HG03432 (cell line): ENCODE measurements at regions not wholly inside any gene's neighbourhood (a gene's known extent, or its start where the extent isn't known, plus 50 kb on each side); places are given as distances from the start of the nearest gene placed in this dataset.

Experiments used
- ATAC-seq: cut with Tn5 transposase; IDR thresholded peaks from one replicate; pipeline ENCODE4 v1.9.1; 2021; ENCODE audit warnings: mild to moderate bottlenecking, moderate library complexity; ENCODE audit not compliant: unreplicated experiment

DNA sequence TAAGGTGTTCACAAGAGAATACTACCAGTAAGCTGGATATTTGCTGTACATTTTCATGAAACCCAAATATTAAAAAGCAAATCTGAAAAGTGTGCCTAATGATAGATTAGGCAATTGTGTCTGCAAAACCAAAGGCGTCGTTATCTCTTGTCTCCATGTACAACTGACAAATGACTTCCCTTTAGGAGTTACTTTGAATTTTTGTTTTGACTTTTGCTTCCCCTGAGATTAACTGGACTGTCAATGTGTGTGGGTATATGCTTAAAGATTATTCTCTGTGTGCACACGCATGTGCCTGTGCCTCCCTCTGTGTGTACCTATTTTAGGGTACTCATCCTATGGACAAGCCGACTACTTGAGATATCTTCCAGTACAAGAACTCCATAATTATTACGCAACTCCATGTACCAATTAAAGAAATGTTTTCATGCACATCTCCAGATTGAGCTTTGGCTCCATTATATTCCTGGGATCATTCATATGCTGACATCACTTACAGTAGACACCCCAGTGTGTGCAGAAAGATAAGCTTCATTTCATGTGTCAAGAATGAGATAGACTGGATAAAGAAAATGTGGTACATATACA is 431.2 kb upstream of the ADAMTS9 start:
- no peak for ATAC-seq

DNA sequence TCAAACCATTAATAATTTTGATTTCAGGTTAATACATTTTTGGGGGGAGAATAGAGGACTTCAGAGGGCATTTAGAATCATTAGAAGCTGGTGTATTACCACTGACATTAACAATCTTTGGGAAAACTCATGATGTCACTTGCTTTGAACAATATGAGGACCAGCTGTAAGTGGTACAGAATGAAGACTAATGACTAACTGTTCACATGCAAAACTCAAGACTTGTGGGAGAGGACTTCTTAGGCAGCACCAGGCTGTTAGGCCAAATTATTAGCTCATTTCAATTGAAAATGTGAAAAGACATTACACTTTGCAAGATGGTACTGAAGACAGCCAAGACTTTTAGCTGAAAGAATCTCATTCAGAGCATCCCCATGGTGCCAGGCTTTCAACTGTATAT is 426.2 kb upstream of the ADAMTS9 start:
- no peak for ATAC-seq

DNA sequence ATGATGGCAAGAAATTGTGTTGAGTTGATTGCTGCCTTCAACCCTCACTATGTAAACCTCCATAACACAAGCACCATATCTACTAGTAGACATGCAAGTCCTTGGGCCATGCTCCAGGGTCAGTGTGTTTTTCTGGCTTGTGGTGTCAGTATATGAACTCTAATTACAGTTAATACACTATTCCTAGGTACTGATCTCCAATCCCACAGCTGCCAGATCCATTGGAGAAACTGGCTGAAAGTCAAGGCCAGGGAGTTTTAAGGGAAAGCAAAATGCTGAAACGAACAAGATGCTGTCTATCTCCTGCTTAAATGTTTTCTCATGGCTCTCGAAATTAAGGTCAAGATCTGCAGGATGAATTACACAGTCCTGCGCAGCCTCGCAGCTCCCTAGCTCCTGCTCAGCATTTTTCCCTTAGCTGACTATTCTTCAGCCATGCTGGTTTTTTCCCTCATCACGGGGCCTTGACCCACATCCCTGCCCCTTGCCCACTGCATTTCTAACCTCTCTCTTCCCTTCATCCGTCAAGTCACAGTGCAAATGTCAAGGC is 425.0 kb upstream of the ADAMTS9 start:
- no peak for ATAC-seq

DNA sequence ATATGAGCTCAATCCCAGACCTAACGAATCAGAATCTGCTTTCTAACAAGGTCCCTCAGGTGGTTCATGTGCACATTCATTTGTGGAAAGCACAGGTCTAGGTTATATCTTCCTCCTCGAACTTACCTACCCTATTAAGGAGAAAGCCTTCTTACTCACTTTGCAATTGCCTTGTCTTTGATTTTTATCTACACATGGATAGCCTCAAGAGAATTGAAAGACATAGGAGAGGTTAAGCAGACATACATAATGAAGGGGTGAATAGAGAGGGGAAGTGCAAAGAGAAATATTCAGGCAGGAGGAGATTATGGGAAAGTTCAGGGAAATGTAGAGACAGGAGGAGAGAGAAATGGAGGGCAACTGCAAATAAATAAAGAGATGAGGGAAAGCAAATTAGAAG is 422.9 kb upstream of the ADAMTS9 start:
- no peak for ATAC-seq

DNA sequence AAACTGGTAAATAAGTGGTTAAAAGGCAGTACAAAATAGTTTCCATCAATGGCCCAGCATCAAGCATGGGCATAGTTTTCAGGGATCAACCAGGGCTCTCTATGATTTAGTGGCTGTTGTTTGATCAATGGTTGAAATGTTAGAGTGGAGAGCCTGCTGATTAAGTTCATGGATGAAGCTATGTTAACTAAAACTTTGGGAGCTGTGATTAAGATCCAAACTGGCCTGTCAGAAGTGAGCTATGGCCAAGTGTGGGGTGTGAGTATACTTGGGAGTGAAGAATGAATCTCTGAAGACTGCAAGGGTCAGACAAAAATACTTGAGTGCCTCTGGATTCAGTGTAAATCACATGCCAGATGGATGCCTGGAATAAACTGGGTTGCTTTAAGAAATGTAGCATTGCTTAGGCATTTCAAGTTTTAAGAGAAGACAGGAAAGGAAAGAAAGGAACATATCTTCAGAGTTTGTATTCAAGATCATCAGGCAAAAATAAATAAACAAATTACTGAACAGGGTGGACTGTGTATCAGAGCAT is 422.2 kb upstream of the ADAMTS9 start:
- no peak for ATAC-seq

DNA sequence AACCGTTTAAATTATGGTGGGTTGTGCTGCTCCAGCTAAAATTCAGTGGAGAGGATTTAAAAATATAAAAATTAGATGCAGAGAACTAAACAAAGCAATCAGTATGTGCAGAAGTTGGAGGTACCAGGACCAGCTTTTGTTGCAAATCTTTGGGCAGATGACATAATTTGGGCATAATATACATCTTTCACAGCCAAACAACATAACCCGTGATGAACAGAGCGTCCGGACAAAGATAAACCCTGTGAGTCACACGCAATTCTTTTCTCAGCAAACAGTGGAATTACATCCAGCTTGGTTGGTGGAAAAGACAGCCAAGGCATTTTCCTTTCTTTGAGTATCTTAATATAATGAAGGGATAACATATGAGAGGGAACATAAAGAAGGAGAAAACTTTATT is 419.4 kb upstream of the ADAMTS9 start:
- ATAC-seq, result no peak

DNA sequence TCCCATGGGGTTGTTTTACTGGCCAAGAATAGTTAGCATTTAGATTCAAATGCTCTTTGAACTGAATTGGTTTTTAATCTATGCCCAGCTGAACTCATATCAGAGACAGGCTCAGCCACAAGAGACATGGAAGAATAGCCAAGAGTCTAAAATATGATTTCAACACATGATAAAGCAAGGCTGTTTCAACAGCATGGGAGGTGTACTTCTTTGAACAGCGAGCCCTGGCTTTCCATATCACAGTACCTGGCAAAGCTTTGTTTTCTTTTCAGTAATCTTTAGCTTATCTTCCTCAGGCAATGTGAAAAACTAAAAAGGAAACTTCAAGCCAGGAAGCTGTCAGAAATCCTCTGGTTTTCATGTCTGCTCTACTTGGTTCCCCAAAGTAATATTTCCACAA is 413.6 kb upstream of the ADAMTS9 start:
- ATAC-seq, result no peak

DNA sequence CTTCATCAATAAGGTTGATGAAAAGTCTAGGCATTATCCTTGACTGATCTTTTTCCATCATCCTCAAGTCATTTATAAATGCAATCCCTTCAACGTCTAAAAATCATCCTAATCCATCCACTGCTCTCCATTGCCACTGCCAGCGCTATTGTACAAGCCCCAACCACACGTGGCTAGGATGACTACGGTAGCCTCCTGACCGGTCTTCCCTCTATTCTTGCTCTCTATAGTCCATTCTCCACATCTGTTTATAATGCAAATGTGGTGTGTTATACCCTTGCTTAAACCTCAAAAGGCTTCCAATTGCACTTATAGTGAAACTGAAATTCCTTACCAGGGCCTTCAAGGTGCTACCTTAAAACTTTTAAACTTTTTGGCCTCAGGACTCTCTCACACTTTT is 410.6 kb upstream of the ADAMTS9 start:
- no peak for ATAC-seq

DNA sequence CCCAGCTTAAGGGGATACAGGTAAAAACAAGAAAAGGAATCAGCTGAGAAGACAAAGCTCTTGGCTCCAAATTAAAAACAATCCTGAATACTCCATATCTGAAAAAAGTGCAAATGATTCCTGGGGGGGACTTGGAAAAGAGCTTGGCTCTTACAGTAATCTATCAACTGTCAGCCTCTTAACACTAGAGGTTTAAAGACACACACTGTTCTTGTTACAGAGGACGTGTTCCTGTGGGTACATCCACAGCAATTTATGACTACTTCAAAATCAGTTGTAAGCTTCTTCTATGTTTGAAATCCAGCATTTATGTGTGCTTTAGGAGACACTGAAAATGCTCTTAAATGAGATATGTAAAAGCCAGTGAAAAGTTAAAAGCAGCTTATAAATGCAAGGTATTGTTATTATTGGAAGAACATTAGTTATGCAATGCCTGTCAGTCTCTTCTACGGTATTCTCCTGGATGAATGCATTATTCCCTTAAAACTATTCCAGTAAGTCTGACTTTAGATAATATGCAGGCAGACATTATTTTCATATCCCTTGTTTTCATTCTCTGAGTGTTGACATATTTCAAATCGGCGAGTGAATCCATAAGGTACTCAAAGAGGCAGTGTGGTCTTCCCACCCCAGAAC is 408.4 kb upstream of the ADAMTS9 start:
- ATAC-seq, result no peak

DNA sequence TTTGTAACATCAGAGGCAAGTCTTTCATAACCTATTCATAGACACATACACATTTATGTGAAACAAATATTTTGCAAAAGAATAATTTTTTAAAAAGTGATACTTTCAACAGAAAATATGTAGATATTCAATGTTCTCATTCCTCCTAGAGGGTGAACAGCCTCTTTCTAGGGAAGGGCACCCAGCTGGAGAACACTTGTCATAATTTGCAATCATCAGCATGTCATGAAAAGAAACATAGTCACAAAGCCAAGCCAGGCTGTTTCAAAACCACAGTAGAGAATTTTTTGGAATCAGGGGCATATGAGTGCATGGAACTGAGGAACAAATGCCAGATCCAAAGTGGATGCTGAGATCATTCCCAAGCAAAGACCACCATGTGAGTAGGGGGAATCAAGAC is 406.9 kb upstream of the ADAMTS9 start:
- ATAC-seq, result no peak

DNA sequence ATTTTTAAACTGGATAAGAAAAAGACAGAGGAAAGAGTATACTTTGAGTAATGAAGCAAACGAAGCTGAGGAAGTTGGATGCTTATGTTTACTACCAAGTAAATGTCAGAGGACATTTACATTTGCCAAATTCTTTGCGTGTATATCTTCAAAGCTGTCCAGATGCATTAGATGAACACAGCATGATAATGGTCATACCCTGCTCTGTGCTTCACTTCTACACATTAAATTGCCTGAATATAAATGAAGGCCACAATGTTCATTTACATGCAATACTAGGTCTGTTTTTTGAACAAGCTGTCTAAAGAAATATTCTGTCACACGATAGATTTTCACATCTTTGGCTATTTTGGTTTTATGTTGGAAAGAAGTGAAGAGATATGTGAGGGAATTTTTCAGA is 405.8 kb upstream of the ADAMTS9 start:
- no peak for ATAC-seq

DNA sequence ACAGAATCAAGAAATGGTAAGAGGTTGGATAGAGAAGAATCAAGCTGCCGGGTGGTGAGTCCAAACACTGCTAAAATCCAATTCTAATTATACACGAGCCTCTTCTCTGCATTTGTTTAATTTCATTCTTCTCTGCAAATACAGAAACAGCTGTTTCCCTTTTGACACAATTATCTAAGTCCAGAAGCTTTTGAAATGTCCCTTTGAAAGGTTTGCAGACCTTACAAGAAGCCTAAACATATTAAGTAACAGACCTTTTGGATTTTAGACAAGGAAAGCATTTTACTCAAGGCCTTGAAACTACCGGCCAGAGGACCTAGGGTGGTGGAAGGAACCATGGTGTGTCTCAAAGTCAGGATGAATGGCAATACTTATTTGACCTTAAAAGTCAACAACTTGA is 403.8 kb upstream of the ADAMTS9 start:
- ATAC-seq, result no peak

DNA sequence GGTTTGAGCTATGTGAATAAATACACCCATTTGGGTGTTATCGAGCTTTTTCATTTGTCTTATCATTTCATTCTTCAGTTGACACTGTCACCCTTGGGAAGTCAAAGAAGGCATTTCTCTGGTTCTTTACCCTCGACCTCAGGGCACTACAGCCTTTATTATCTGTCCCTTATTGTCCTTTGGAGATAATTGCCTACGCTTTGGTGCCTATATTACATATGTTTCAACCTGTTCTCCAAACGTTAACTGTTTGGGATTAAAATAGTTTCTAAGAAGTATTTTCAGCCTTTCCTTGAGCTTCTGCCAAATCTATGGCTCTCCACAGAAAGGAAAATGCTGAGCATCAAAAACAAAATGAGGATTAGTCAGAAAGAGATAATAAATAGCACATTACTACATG is 395.4 kb upstream of the ADAMTS9 start:
- ATAC-seq, result no peak

DNA sequence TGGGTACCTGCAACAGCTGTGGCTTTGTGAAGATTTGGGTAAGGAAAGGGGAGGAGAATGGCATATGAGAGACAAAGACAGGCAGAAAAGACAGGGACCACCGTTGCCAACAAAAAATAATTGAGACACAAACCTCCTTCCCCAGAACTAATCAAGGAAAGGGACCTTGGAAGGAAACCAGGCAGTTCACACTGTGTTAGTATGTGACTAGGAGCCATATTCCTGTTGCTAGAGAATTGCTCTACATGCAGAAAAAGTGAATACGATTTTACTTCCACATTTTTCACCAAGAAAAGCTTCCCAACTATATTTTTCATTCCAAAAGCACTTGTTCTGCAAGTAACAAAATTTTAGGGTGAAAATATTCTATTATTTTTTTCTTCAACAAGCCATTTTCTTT is 393.7 kb upstream of the ADAMTS9 start:
- ATAC-seq, result no peak

DNA sequence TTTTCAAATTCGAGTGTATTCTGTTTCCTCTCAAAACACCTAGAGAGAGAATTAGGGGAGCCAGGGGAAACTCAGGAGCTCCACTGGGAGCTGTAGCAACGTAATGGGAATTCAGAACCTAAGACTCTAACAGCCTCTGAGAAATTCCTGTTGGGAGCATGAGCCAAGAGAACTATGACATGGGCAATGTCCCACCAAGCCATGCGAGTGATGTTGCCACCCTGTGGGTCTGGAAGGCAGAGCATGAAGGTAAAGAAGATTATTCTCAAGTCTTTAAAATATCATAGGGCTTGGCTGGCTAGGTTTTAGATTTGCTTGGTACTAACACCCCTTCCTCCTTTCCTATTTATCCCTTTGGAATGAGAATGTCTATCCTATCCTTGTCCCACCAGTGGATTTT is 392.6 kb upstream of the ADAMTS9 start:
- ATAC-seq, result no peak

DNA sequence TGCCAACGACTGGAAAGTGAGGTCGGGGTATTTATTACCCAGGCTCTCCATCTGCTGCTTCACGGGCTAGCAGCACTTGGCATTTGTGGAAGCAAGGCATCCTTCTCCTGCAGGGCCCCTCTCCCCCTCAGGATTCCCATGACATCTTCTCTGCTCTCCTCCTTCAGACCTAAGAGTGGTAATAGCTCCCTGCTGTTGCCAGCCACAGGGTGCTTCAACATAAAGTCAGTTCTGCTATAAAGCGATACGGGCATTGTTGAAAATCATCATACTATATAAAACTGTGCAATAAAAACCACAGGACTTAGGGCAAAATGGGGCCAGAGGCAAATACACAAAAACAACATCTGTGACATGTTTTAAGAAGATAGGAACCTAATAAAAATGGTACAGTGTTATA is 391.8 kb upstream of the ADAMTS9 start:
- ATAC-seq, result no peak

DNA sequence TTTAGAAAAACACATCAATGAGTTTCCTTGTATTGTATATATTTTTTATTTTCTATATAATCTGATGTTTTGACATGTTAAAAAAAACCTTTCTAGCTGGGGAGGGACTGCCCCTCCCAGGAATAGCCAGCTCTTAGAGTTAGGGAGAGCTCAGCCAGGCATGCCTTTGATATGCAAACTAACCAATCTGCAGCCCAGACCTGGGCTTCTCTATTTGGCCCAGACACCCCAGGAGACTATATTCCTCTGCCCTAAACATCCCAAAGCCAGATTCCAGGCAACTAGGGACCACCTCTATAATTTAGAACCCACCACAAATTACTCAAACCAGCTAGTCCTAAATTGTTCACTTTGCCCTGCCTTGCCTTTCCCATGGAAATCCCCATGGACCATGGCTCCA is 390.9 kb upstream of the ADAMTS9 start:
- ATAC-seq, result no peak

DNA sequence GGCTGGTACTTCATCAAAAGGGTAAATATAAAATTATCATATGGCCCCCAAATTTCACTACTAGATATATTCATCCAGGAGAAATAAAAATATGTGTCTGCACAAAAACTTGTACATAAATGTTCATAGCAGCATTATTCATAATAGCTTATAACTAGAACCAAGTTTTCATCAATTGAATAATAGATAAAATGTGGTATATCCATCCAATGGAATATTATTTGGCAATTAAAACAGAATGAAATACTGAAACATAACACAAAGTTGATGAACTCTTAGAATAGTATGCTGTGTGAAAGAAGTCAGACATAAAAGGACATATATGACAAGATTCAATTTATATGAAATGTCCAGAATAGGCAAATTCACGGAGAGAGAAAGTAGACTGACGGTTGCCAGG is 389.3 kb upstream of the ADAMTS9 start:
- no peak for ATAC-seq

DNA sequence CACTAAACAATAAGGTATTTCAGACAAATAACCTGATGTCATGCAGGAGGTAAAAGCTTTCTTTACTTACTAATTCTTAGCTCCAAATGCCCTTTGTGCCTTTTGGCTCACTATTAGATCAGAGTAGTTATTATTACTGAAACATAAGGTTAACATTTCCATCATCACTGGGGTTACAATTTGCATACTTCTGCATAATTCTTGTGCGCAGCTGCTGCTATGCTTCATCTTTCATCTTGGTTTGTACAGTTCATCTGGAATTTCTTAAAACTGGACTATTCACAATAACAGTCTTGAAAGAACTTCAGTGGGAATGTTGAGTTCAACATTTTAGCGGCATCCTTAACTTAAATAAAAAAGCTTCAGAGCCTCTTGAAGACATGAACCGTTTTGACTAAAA is 383.2 kb upstream of the ADAMTS9 start:
- ATAC-seq, result no peak

DNA sequence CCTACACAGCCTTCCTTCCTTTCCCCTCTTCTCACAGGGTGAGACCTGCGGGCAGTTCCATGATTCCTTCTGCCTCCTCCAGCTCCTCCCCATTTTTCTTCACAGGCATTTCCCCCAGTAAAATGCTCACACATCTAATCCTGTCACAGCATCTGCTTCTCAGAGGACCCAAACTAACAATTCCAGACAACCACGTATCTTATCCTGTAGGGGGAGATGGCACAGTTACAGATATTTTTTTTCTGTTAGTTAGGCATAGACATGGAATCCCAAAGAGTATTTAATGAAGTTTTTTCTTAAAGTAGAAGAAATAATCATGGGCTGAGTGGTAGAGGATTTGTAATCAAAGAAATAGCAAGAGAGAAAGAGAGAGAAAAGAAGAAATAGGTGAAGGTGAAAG is 373.1 kb upstream of the ADAMTS9 start:
- no peak for ATAC-seq

DNA sequence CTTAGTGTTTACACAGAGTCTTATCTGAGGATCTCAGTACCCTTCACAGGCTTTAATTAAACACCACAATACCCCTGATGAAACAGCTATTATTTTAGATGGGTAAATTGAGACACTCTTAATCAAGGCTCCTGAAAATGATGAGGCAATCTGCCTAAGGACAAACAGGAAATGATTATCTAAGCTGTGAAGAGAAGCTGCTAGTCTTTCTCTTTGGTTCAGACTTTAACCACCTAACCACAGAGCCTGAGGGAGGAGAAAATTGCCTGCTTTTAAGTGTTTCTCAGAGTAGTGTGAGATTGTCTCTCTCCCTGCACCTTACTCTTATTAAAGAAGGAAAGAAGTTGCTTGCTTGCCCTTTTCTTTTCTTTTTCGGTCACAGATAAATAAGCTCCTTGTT is 364.3 kb upstream of the ADAMTS9 start:
- no peak for ATAC-seq

DNA sequence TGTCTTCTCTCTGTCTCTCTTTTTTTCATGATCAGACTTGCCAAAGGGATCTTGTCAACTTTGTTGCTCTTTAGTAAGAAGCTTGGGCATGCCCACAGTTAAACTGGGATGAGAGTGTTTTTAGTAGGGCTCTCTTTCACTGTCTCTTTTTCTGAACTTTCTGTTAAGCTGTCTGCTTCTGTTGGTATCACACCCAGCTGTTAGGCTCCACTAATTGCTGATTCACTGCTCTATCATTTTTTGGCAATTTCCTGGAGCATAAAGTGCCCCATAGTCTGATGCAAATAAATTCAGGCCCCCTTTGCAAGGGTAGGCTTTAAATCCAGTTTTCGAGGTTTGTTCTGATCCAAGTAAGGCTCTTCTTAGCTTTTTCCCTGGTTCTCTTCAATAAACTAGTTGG is 360.4 kb upstream of the ADAMTS9 start:
- ATAC-seq, result no peak

DNA sequence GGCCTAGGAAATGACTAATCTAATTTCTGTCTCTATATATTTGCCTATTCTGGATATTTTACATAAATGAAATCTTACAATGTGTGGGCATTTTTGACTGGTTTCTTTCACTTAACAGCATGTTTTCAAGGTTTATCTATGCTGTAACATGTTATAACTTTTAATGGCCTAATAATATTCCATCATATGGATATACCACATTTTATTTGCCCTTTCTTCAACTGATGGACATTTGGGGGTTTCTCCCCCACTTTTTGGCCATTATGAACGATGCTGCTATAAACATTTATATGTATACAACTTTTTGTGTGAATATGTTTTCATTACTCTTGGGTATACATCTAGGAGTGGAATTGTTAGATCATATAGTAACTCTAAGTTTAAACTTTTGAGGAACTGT is 357.3 kb upstream of the ADAMTS9 start:
- no peak for ATAC-seq
